LNCaP clone FGC (cell line): ENCODE measurements at regions not wholly inside any gene's neighbourhood (a gene's known extent, or its start where the extent isn't known, plus 50 kb on each side); places are given as distances from the start of the nearest gene placed in this dataset.

Experiments
- DNase-seq: peaks from one replicate; pipeline ENCODE4 v3.0.0-alpha.2; 2011; ENCODE audit warnings: low read depth
- H3K4me3 ChIP-seq: 2 replicates; pipeline ENCODE4 v1.5.1; 2011; ENCODE audit warnings: mild to moderate bottlenecking, low read depth, low read length, control low read depth
- TF ChIP-seq, protein P1 (sequence below): IDR thresholded peaks from 2 replicates; pipeline ENCODE4 v1.5.1; 2012; ENCODE audit warnings: mild to moderate bottlenecking; ENCODE audit not compliant: control insufficient read depth, insufficient read depth; ENCODE audit errors: extremely low read depth

GRCh38 chr7:51693258-51693657, 376.6 kb upstream of the COBL start:
- H3K4me3 ChIP-seq: no peak overlapping the region
- DNase-seq: no peak
- TF ChIP-seq, protein P1, sequence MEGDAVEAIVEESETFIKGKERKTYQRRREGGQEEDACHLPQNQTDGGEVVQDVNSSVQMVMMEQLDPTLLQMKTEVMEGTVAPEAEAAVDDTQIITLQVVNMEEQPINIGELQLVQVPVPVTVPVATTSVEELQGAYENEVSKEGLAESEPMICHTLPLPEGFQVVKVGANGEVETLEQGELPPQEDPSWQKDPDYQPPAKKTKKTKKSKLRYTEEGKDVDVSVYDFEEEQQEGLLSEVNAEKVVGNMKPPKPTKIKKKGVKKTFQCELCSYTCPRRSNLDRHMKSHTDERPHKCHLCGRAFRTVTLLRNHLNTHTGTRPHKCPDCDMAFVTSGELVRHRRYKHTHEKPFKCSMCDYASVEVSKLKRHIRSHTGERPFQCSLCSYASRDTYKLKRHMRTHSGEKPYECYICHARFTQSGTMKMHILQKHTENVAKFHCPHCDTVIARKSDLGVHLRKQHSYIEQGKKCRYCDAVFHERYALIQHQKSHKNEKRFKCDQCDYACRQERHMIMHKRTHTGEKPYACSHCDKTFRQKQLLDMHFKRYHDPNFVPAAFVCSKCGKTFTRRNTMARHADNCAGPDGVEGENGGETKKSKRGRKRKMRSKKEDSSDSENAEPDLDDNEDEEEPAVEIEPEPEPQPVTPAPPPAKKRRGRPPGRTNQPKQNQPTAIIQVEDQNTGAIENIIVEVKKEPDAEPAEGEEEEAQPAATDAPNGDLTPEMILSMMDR: no peak

- TF ChIP-seq, protein P1: no peak
- H3K4me3 ChIP-seq: no peak overlapping the region
Observed at GRCh38 chr7:51689547-51689946, 372.9 kb upstream of the COBL start.

GRCh38 chr7:51685794-51686193, 369.2 kb upstream of the COBL start:
- TF ChIP-seq, protein P1: no peak
- no peak overlapping the region for H3K4me3 ChIP-seq
- DNase-seq: no peak

More at GRCh38 chr7:51689547-51689946, 372.9 kb upstream of the COBL start:
- DNase-seq: no peak

- DNase-seq: peak; percentile 19
- H3K4me3 ChIP-seq: no peak overlapping the region
- TF ChIP-seq, protein P1: no peak
Observed at GRCh38 chr7:51680594-51681399, 364.2 kb upstream of the COBL start.

GRCh38 chr7:51679358-51679757, 362.7 kb upstream of the COBL start:
- TF ChIP-seq, protein P1: no peak
- no peak overlapping the region for H3K4me3 ChIP-seq
- DNase-seq: no peak

GRCh38 chr7:51666751-51667150, 350.1 kb upstream of the COBL start:
- TF ChIP-seq, protein P1: peak; percentile 43; the same call in 1 of the 2 replicates
- DNase-seq: no peak
- H3K4me3 ChIP-seq: no peak overlapping the region

- peak; percentile 68 for DNase-seq
- TF ChIP-seq, protein P1: no peak
- no peak overlapping the region for H3K4me3 ChIP-seq
Observed at GRCh38 chr7:51666266-51666665, 349.7 kb upstream of the COBL start.
